Smooth muscle cell (in vitro differentiated cells): ENCODE measurements at regions not wholly inside any gene's neighbourhood (a gene's known extent, or its start where the extent isn't known, plus 50 kb on each side); places are given as distances from the start of the nearest gene placed in this dataset.

Experiments
- DNase-seq: peaks from one replicate; lab custom pipeline; 2025; ENCODE audit not compliant: unreplicated experiment; lab: John Stamatoyannopoulos, UW
- H2AFZ ChIP-seq: fragments of 200-600 bp; sonication (generic); 2 replicates; pipeline ENCODE4 v1.6.0; 2016; ENCODE audit warnings: antibody characterized with exemption, low read depth, mild to moderate bottlenecking
- H3F3A ChIP-seq: fragments of 200-600 bp; sonication (generic); 2 replicates; pipeline ENCODE4 v1.6.0; 2017; ENCODE audit warnings: antibody characterized with exemption, low read depth
- H3K27ac ChIP-seq: fragments of 200-600 bp; sonication (generic); 2 replicates; pipeline ENCODE4 v1.5.1; 2016; ENCODE audit warnings: low read depth, mild to moderate bottlenecking
- H3K27me3 ChIP-seq: fragments of 200-600 bp; sonication (generic); 2 replicates; pipeline ENCODE4 v1.6.1; 2016; ENCODE audit warnings: low read depth, mild to moderate bottlenecking
- H3K36me3 ChIP-seq: fragments of 200-600 bp; sonication (generic); 2 replicates; pipeline ENCODE4 v1.5.1; 2016; ENCODE audit warnings: low read depth
- H3K4me1 ChIP-seq: fragments of 200-600 bp; sonication (generic); 2 replicates; pipeline ENCODE4 v1.5.1; 2016; ENCODE audit warnings: low read depth
- H3K4me2 ChIP-seq: fragments of 200-600 bp; sonication (generic); 2 replicates; pipeline ENCODE4 v1.6.0; 2016; ENCODE audit warnings: mild to moderate bottlenecking
- H3K4me3 ChIP-seq: fragments of 200-600 bp; sonication (generic); 2 replicates; pipeline ENCODE4 v1.5.1; 2016; ENCODE audit warnings: mild to moderate bottlenecking
- H3K79me2 ChIP-seq: fragments of 200-600 bp; sonication (generic); 2 replicates; pipeline ENCODE4 v1.6.0; 2016; ENCODE audit warnings: low read depth, mild to moderate bottlenecking
- H3K9ac ChIP-seq: fragments of 200-600 bp; sonication (generic); 2 replicates; pipeline ENCODE4 v1.6.0; 2016; ENCODE audit warnings: low read depth
- H3K9me3 ChIP-seq: fragments of 200-600 bp; sonication (generic); replicated peaks from 2 replicates; pipeline ENCODE4 v1.5.1; 2016; ENCODE audit warnings: low read depth
- H4K20me1 ChIP-seq: fragments of 200-600 bp; sonication (generic); 2 replicates; pipeline ENCODE4 v1.6.0; 2016; ENCODE audit warnings: low read depth
- CTCF ChIP-seq: fragments of 200-600 bp; sonication (generic); IDR thresholded peaks from 2 replicates; pipeline ENCODE4 v1.5.1; 2017; ENCODE audit warnings: borderline replicate concordance, mild to moderate bottlenecking, antibody characterized with exemption; ENCODE audit not compliant: insufficient read depth, poor library complexity, severe bottlenecking
- WGBS: methylation state at CpG from one replicate; pipeline ENCODE4 v1.1.7; 2016; ENCODE audit warnings: low lambda C conversion rate; 5-methylcytosine and 5-hydroxymethylcytosine counted together

- no peak overlapping the region for H3K4me3 ChIP-seq
Observed at GRCh38 chr6:47137073-47137472, 94.9 kb upstream of the ADGRF1 start.

GRCh38 chr6:47135772-47136171 lies 93.6 kb upstream of the ADGRF1 start:
- H3K36me3 ChIP-seq, result no peaks in the 10 kb centered on the region
- H3K4me1 ChIP-seq, result peaks cover 17% of the 10 kb centered on the region
- H3K79me2 ChIP-seq, result no peaks in the 10 kb centered on the region
- H4K20me1 ChIP-seq, result no peaks in the 10 kb centered on the region
- 29% methylated on average over 3 of the region's 3 CpGs for WGBS
- H2AFZ ChIP-seq, result no peak overlapping the region
- DNase-seq, result no peak
- H3K9ac ChIP-seq, result no peak overlapping the region
- no peak overlapping the region for H3K4me3 ChIP-seq
- peak overlapping the region; percentile 71 for H3K4me2 ChIP-seq
- H3F3A ChIP-seq, result peaks cover 5% of the 10 kb centered on the region
- H3K27me3 ChIP-seq, result no peaks in the 10 kb centered on the region
- H3K9me3 ChIP-seq, result no peaks in the 10 kb centered on the region
- no peak for TF ChIP-seq CTCF
- peak overlapping the region; percentile 88 for H3K27ac ChIP-seq

More at GRCh38 chr6:47137073-47137472, 94.9 kb upstream of the ADGRF1 start:
- Histone ChIP-seq H4K20me1 (no peaks in the 10 kb centered on the region), H3F3A (peaks cover 5% of the 10 kb centered on the region), H3K36me3 (no peaks in the 10 kb centered on the region), H3K9ac (no peak overlapping the region), H3K4me2 (peak overlapping the region; percentile 72), H3K9me3 (no peaks in the 10 kb centered on the region), H3K27me3 (no peaks in the 10 kb centered on the region), H3K27ac (no peak overlapping the region), H3K79me2 (no peaks in the 10 kb centered on the region), H2AFZ (peak overlapping the region; percentile 76), H3K4me1 (peaks cover 17% of the 10 kb centered on the region)
- TF ChIP-seq CTCF, result no peak
- DNase-seq, result no peak

- Histone ChIP-seq H3K27me3 (no peaks in the 10 kb centered on the region), H4K20me1 (no peaks in the 10 kb centered on the region), H3K79me2 (no peaks in the 10 kb centered on the region), H3K4me1 (peaks cover 17% of the 10 kb centered on the region), H3K27ac (peak overlapping the region; percentile 88), H2AFZ (no peak overlapping the region), H3K4me3 (peak overlapping the region; percentile 1), H3K4me2 (peak overlapping the region; percentile 71), H3K9me3 (no peaks in the 10 kb centered on the region), H3F3A (peaks cover 5% of the 10 kb centered on the region), H3K9ac (peak overlapping the region; percentile 63), H3K36me3 (no peaks in the 10 kb centered on the region)
- WGBS, result 8% methylated on average over 6 of the region's 6 CpGs
- no peak for TF ChIP-seq CTCF
- DNase-seq, result no peak
Observed at GRCh38 chr6:47134476-47135189, 92.5 kb upstream of the ADGRF1 start.
